ENCODE measurements at regions not wholly inside any gene's neighbourhood (a gene's known extent, or its start where the extent isn't known, plus 50 kb on each side); places are given as distances from the start of the nearest gene placed in this dataset.
"Not testable (repeated sequence)": the region's sequence is repeated elsewhere in the genome, so short reads cannot be mapped to it uniquely, and the experiment has no call there.

GRCh38 chr6:97978855-97979271 is 695.8 kb upstream of the MMS22L start:
- H3K27me3 ChIP-seq (replicated peaks; ENCODE audit: insufficient read depth) = no peaks in the 10 kb centered on the region
- TF ChIP-seq, protein P1, sequence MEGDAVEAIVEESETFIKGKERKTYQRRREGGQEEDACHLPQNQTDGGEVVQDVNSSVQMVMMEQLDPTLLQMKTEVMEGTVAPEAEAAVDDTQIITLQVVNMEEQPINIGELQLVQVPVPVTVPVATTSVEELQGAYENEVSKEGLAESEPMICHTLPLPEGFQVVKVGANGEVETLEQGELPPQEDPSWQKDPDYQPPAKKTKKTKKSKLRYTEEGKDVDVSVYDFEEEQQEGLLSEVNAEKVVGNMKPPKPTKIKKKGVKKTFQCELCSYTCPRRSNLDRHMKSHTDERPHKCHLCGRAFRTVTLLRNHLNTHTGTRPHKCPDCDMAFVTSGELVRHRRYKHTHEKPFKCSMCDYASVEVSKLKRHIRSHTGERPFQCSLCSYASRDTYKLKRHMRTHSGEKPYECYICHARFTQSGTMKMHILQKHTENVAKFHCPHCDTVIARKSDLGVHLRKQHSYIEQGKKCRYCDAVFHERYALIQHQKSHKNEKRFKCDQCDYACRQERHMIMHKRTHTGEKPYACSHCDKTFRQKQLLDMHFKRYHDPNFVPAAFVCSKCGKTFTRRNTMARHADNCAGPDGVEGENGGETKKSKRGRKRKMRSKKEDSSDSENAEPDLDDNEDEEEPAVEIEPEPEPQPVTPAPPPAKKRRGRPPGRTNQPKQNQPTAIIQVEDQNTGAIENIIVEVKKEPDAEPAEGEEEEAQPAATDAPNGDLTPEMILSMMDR (IDR thresholded peaks at IDR 0.05) = no peak
- ATAC-seq (ENCODE audit: insufficient number of reproducible peaks, low FRiP score, low read depth) = no peak
- no peaks in the 10 kb centered on the region for H3K4me1 ChIP-seq (ENCODE audit: control insufficient read depth in 1 of 2, low read depth in 2 of 2)
- no peak overlapping the region for H3K4me3 ChIP-seq
- DNase-seq (ENCODE audit: low spot score) = no peak
- H3K36me3 ChIP-seq = no peaks in the 10 kb centered on the region
- H3K9me3 ChIP-seq = no peaks in the 10 kb centered on the region
- H3K27ac ChIP-seq = no peak overlapping the region

DNA sequence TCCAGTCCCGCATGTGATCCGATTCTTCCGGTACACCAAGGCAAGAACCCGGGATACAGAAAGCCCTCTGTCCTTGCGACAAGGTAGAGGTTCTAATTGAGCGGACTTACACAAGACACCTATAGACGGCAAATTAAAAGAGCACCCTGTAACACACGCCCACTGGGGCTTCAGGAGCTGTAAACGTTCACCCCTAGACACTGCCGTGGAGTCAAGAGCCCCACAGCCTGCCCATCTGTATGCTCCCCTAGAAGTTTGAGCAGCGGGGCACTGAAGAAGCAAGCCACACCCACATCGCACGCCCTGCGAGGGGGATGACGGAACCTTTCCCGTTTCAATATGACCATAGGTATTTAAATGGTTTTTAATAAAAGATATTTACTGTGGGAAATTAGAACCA is 696.3 kb upstream of the MMS22L start:
- not testable (repeated sequence) for H3K9me3 ChIP-seq; DNase-seq (ENCODE audit: low spot score); H3K4me3 ChIP-seq; H3K27me3 ChIP-seq (replicated peaks; ENCODE audit: insufficient read depth); H3K27ac ChIP-seq; ATAC-seq (ENCODE audit: insufficient number of reproducible peaks, low FRiP score, low read depth); H3K4me1 ChIP-seq (ENCODE audit: control insufficient read depth in 1 of 2, low read depth in 2 of 2); H3K36me3 ChIP-seq

DNA sequence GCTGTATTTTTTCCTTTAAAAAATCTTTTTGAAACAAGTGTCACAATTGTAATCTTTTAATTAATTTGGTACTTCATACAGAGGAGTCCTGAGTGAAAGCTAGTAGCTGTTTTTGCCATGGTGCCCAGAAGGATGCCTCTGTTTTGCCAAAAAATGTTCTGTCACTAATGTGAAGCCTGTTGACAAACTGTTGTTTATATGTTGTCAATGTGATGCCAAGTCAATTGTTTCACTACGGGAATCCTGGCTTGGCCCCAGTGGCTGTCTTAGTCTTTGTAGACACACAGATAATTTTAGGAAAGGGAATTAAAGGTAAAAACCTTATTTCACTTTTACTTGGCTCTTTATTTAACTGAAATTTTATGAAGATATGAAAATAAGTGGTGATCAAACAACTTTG is 706.4 kb upstream of the MMS22L start:
- Histone ChIP-seq H3K27ac (no peak overlapping the region), H3K4me1 (ENCODE audit: control insufficient read depth in 1 of 2, low read depth in 2 of 2) (no peaks in the 10 kb centered on the region), H3K9me3 (no peaks in the 10 kb centered on the region), H3K27me3 (replicated peaks; ENCODE audit: insufficient read depth) (no peaks in the 10 kb centered on the region), H3K36me3 (no peaks in the 10 kb centered on the region), H3K4me3 (no peak overlapping the region)
- DNase-seq (ENCODE audit: low spot score) (no peak), ATAC-seq (ENCODE audit: insufficient number of reproducible peaks, low FRiP score, low read depth) (no peak)
- TF ChIP-seq, protein P1 (IDR thresholded peaks at IDR 0.05) = no peak

- Histone ChIP-seq H3K36me3 (no peaks in the 10 kb centered on the region), H3K27me3 (replicated peaks; ENCODE audit: insufficient read depth) (no peaks in the 10 kb centered on the region), H3K27ac (no peak overlapping the region), H3K4me1 (ENCODE audit: control insufficient read depth in 1 of 2, low read depth in 2 of 2) (no peaks in the 10 kb centered on the region), H3K4me3 (no peak overlapping the region), H3K9me3 (no peaks in the 10 kb centered on the region)
- TF ChIP-seq, protein P1 (IDR thresholded peaks at IDR 0.05) = no peak
- ATAC-seq (ENCODE audit: insufficient number of reproducible peaks, low FRiP score, low read depth) (no peak), DNase-seq (ENCODE audit: low spot score) (no peak)
Observed at GRCh38 chr6:97995158-97995557, 712.1 kb upstream of the MMS22L start.

DNA sequence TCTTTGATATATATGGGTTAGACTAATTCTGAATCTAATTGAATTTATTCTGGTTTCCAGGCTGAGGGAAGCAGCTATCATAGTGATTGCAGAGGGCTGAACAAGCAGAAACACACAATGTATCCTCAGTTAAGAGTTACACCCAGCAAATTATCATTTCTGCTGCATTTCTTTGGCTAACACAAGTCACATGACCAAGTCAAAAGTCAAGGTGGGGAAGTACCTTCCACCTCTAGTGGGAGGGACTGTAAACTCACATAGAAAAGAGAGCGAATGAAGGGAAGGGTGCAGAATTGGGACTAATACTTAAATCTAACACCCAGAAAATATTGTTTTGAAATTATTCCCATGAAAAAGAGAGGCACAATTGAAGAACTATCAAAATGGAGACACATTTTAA is 719.7 kb upstream of the MMS22L start:
- Histone ChIP-seq H3K4me3 (no peak overlapping the region), H3K36me3 (no peaks in the 10 kb centered on the region), H3K27ac (no peak overlapping the region), H3K9me3 (no peaks in the 10 kb centered on the region), H3K4me1 (ENCODE audit: control insufficient read depth in 1 of 2, low read depth in 2 of 2) (no peaks in the 10 kb centered on the region), H3K27me3 (replicated peaks; ENCODE audit: insufficient read depth) (no peaks in the 10 kb centered on the region)
- TF ChIP-seq, protein P1 (IDR thresholded peaks at IDR 0.05) = no peak
- DNase-seq (ENCODE audit: low spot score) = no peak
- no peak for ATAC-seq (ENCODE audit: insufficient number of reproducible peaks, low FRiP score, low read depth)

GRCh38 chr6:98014442-98015201 is 731.6 kb upstream of the MMS22L start:
- ATAC-seq (ENCODE audit: insufficient number of reproducible peaks, low FRiP score, low read depth) = no peak
- Histone ChIP-seq H3K4me3 (no peak overlapping the region), H3K4me1 (ENCODE audit: control insufficient read depth in 1 of 2, low read depth in 2 of 2) (no peaks in the 10 kb centered on the region), H3K27me3 (replicated peaks; ENCODE audit: insufficient read depth) (no peaks in the 10 kb centered on the region), H3K36me3 (no peaks in the 10 kb centered on the region), H3K27ac (no peak overlapping the region), H3K9me3 (no peaks in the 10 kb centered on the region)
- DNase-seq (ENCODE audit: low spot score) = no peak
- TF ChIP-seq, protein P1 (IDR thresholded peaks at IDR 0.05) = no peak
